Fibroblast of the aortic adventitia (primary cell): ENCODE measurements at regions not wholly inside any gene's neighbourhood (a gene's known extent, or its start where the extent isn't known, plus 50 kb on each side); places are given as distances from the start of the nearest gene placed in this dataset.

ENCODE experiments used
- DNase-seq: peaks from one replicate; pipeline ENCODE4 v3.0.0-alpha.2; 2010; ENCODE audit warnings: low read depth
- H3K4me3 ChIP-seq: 2 replicates; pipeline ENCODE4 v1.5.1; 2011; ENCODE audit warnings: low read depth, mild to moderate bottlenecking, control low read depth, low read length, moderate library complexity
- TF ChIP-seq, protein P1 (sequence below): IDR thresholded peaks from 2 replicates; pipeline ENCODE4 v1.5.1; 2011; ENCODE audit warnings: mild to moderate bottlenecking, low read length, control low read depth, inconsistent platforms; ENCODE audit not compliant: insufficient read depth

DNA sequence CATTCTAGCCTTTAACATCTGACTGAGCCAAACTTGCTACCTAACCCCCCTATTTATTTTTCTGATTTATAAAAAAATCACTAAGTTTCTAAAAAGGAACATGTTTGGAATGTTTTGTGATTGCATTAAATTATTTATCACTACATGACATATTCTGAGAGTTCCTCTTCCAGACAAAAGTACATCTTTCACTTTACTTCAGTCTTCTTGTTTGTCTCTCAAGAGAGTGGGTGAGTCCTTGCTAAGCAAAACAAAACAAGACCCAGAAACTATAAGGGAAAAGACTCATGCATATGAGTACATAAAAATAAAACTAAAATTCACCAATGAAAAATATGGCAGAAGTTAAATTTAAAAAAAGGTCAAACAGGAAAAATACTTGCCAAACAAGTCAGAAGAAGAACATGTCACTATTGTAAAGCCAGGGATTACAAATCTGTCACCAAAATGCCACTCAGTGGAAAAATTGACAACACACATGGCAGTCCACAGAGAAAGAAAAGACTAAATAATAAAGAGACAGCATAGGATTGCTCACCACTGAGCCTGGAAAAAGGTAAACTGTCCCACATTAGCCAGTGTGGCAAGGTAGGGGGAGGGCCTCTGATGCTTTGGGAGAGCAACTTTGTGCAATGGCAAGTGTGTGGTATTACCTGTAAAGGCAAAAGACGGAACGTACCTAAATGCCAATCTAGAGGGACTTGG, 166.7 kb upstream of the ZNF32 start:
- TF ChIP-seq, protein P1, sequence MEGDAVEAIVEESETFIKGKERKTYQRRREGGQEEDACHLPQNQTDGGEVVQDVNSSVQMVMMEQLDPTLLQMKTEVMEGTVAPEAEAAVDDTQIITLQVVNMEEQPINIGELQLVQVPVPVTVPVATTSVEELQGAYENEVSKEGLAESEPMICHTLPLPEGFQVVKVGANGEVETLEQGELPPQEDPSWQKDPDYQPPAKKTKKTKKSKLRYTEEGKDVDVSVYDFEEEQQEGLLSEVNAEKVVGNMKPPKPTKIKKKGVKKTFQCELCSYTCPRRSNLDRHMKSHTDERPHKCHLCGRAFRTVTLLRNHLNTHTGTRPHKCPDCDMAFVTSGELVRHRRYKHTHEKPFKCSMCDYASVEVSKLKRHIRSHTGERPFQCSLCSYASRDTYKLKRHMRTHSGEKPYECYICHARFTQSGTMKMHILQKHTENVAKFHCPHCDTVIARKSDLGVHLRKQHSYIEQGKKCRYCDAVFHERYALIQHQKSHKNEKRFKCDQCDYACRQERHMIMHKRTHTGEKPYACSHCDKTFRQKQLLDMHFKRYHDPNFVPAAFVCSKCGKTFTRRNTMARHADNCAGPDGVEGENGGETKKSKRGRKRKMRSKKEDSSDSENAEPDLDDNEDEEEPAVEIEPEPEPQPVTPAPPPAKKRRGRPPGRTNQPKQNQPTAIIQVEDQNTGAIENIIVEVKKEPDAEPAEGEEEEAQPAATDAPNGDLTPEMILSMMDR = no peak
- H3K4me3 ChIP-seq = no peak overlapping the region
- DNase-seq = no peak

DNA sequence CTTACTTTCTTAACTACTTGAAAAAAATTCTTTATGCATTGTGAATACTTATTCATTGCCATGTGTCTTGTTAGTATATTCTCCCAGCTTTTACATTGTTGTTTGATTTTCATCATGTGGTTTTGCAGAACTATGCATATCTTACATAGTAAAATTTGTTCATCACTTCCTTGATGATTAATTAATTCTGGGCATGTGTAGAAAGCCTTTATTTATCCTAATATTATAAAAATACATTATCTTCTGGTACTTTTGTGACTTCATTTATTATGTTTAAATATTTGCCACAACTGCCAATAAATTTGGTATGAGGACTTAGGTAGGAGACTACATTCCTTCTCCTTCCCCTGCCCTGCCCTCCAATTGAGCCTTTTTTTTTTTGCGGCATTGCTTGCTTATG, 166.0 kb upstream of the ZNF32 start:
- no peak overlapping the region for H3K4me3 ChIP-seq
- peak; percentile 18 for DNase-seq
- TF ChIP-seq, protein P1 = no peak

DNA sequence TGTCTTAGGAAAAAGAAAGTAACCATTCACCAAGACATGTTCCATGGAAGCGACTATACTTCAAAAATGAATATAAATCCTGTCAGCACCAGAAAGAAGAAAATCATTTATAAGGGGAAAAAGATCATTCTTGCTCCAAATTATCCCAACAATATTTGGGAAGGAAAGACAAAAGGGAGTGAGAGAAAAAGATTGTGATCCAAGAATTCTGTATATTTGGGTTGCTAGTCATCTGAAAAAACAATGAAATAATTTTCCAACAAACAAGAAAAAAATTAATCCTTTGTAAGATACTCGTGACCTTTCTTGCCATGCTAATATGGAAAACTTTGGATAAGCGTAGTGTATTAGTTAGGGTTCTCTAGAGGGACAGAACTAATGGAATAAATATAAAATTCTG, 163.2 kb upstream of the ZNF32 start:
- no peak for DNase-seq
- TF ChIP-seq, protein P1 = no peak
- no peak overlapping the region for H3K4me3 ChIP-seq

DNA sequence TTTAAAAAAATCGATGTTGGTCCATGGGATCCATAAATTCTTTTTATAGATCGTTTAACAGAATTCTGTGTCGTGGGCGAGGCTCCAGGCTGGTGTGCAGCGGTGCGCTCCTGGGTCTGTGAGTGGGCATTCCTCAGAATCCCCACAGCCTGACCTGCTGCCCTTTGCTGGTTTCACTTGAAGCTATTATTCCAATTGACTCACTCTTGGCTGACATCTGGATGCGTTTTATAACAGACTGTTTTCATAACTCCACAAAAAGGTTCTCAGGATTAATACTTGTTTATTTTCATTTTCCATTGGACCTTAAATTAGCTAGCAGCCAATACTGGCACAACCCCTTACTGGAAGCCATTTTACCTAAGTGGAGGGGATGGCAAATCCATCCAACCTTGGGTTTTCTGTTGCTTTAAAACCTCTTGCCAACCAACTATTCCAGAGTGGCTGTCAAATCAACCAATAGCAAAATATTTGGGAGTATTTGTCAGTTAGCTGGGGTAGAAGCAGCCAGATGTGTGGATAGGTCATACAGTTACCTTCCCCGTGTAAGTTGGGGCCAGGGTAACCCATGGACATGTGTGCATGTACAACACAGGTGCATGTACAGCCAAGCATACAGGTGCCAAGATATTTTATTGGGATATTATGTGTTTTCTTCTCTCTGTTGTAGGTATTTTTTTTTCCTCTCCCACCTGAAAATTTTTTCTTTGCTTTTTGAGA, 160.7 kb upstream of the ZNF32 start:
- TF ChIP-seq, protein P1 = no peak
- peak; percentile 92 for DNase-seq
- H3K4me3 ChIP-seq = no peak overlapping the region

DNA sequence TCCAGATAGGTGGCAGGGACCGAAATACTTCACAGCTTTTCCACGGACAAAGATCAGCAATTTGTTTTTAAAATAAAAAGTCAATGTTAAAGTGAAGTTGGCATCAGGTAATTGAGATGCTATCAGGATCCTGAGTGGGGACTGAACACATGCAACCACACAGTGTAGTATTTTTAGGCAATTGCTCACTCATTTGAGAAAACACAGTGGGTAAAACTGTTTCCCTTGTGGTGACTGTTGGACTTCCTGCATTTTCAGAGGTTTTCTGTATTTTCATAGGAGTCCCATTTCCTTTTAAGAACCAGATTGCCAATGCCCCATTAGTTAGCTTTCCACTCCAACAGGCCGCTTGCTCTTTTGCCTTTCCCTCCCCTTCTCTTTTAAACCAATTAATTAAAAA, 159.5 kb upstream of the ZNF32 start:
- TF ChIP-seq, protein P1 = no peak
- H3K4me3 ChIP-seq = no peak overlapping the region
- no peak for DNase-seq

DNA sequence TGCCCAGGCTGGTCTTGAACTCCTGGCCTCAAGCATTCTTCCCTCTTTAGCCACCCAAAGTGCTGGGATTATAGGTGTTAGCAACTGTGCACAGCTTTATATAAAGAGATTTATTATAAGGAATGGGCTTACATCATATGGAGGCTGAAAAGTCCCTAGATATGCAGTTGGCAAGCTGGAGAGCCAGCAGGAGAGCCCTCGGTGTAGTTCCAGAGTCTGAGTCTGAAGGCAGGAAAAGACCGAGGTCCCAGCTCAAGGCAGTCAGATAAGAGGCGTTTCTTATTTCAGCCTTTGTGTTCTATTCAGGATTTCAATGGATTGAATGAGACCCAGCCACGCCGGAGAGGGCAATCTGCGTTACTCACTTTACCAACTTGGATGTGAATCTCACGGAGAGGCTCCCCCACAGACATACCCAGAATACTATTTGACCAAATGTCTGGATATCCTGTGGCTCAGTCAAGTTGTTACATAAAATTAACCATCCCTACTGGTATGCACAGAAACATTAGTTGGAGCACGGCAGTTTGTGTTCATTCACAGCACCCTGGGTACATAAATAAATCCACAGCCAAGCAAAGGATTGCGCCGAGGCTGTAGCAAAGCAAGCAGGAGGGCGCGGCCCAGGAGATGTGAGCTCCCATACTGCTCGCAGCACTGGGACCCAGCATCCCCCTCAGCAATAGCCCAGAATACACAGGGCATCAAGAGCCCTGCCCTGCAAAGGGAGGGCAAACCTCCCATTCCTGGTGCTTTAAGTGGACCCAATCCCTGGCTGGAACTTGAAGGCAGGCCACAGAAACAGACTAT, 158.4 kb upstream of the ZNF32 start:
- peak; percentile 68 for DNase-seq
- TF ChIP-seq, protein P1 = no peak
- H3K4me3 ChIP-seq = no peak overlapping the region
